Stimulated activated CD8-positive, alpha-beta memory T cell treated with anti-CD3 and anti-CD28 coated beads, Interleukin-12 subunit alpha, Interleukin-12 subunit beta, amount 100 ng/mL, for 24 hours (primary cell): ENCODE measurements at regions not wholly inside any gene's neighbourhood (a gene's known extent, or its start where the extent isn't known, plus 50 kb on each side); places are given as distances from the start of the nearest gene placed in this dataset.
"Not testable (repeated sequence)": the region's sequence is repeated elsewhere in the genome, so short reads cannot be mapped to it uniquely, and the experiment has no call there.

Experiments
- DNase-seq: peaks from one replicate; pipeline ENCODE4 v3.0.0-alpha.2; 2020; ENCODE audit errors: extremely low read depth

GRCh38 chr15:30760633-30761032 lies 134.7 kb downstream of the ARHGAP11B start:
- DNase-seq: not testable (repeated sequence)

- DNase-seq: not testable (repeated sequence)
Measured at GRCh38 chr15:30761365-30761764, 135.4 kb downstream of the ARHGAP11B start.

GRCh38 chr15:30769390-30770124 lies 134.2 kb upstream of the FAN1 start:
- not testable (repeated sequence) for DNase-seq

GRCh38 chr15:30770759-30771158 lies 133.0 kb upstream of the FAN1 start:
- DNase-seq: no peak

GRCh38 chr15:30783019-30783418 lies 120.7 kb upstream of the FAN1 start:
- DNase-seq: no peak

GRCh38 chr15:30788595-30788994 lies 115.1 kb upstream of the FAN1 start:
- no peak for DNase-seq

GRCh38 chr15:30791239-30792175 lies 112.2 kb upstream of the FAN1 start:
- no peak for DNase-seq

GRCh38 chr15:30792843-30793242 lies 110.9 kb upstream of the FAN1 start:
- not testable (repeated sequence) for DNase-seq

GRCh38 chr15:30794388-30794787 lies 109.3 kb upstream of the FAN1 start:
- no peak for DNase-seq

- not testable (repeated sequence) for DNase-seq
Measured at GRCh38 chr15:30799565-30799964, 104.2 kb upstream of the FAN1 start.

- not testable (repeated sequence) for DNase-seq
Measured at GRCh38 chr15:30801140-30801895, 102.4 kb upstream of the FAN1 start.

GRCh38 chr15:30802001-30802400 lies 101.7 kb upstream of the FAN1 start:
- DNase-seq: not testable (repeated sequence)

GRCh38 chr15:30803703-30804102 lies 100.0 kb upstream of the FAN1 start:
- DNase-seq: not testable (repeated sequence)

GRCh38 chr15:30816430-30816829 lies 87.3 kb upstream of the FAN1 start:
- DNase-seq: no peak

- not testable (repeated sequence) for DNase-seq
Measured at GRCh38 chr15:30823068-30823813, 80.5 kb upstream of the FAN1 start.

- no peak for DNase-seq
Measured at GRCh38 chr15:30824518-30825195, 79.1 kb upstream of the FAN1 start.

GRCh38 chr15:30827625-30828303 lies 76.0 kb upstream of the FAN1 start:
- DNase-seq: no peak

- DNase-seq: not testable (repeated sequence)
Measured at GRCh38 chr15:30828304-30828639, 75.4 kb upstream of the FAN1 start.

GRCh38 chr15:30830961-30831360 lies 72.8 kb upstream of the FAN1 start:
- DNase-seq: no peak

GRCh38 chr15:30833379-30833778 lies 70.3 kb upstream of the FAN1 start:
- not testable (repeated sequence) for DNase-seq
